ENCODE measurements at regions not wholly inside any gene's neighbourhood (a gene's known extent, or its start where the extent isn't known, plus 50 kb on each side); places are given as distances from the start of the nearest gene placed in this dataset.

DNA sequence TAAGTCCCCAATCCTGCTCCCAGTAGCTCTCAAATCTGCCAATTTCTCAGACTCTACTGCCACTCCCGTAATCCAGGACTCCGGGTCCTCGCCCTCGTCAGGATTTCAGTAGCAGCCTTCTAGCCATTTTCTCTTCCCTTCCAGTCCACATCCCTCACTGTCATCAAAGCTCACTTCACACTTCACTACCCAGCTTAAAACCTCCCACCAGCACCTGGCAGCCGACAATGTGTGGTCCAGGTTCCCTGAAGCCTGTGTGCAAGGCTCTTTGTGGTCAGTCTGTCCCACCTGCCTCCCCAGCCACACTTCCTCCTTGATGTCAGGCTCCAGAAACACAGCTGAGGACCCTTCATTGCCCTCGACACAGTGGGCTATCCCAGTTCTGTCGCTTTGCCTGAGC, 304.5 kb upstream of the ROPN1 start:
- Histone ChIP-seq H4K5ac (ENCODE audit: insufficient read length, low read depth, low read length) (no peak overlapping the region), H2BK12ac (ENCODE audit: low read depth, low read length) (no peak overlapping the region), H3K23me2 (ENCODE audit: low read depth, low read length) (no peaks in the 10 kb centered on the region), H2AFZ (ENCODE audit: low read length) (no peak overlapping the region), H2BK5ac (ENCODE audit: low read depth, low read length) (no peak overlapping the region), H2AK5ac (ENCODE audit: low read depth, low read length) (no peak overlapping the region), H3K79me1 (ENCODE audit: low read depth, low read length) (no peaks in the 10 kb centered on the region), H3K14ac (ENCODE audit: insufficient read length) (no peak overlapping the region), H3K23ac (ENCODE audit: insufficient read length) (no peak overlapping the region), H3K27ac (ENCODE audit: low read depth, low read length) (no peak overlapping the region), H4K8ac (ENCODE audit: extremely low read depth, insufficient read depth, low read length) (no peak overlapping the region), H3K56ac (replicated peaks; ENCODE audit: insufficient read length, low read depth, low read length) (no peak overlapping the region), H3K9me3 (ENCODE audit: insufficient read depth in 2 of 2, low read depth in 1 of 2, low read length in 1 of 2) (no peaks in the 10 kb centered on the region), H2BK120ac (replicated peaks; ENCODE audit: low read depth, low read length) (no peak overlapping the region), H3K4me1 (replicated peaks in 1 of 4; ENCODE audit: control insufficient read depth in 3 of 4, insufficient read depth in 4 of 4, low read length in 3 of 4) (no peaks in the 10 kb centered on the region; a peak in 1 of 7 replicates), H3K9ac (replicated peaks in 1 of 4; ENCODE audit: extremely low read depth in 1 of 4, low read depth in 3 of 4, low read length in 3 of 4) (no peak overlapping the region), H4K20me1 (replicated peaks in 1 of 2; ENCODE audit: control insufficient read depth in 1 of 2, insufficient read depth in 2 of 2, low read length in 2 of 2) (no peaks in the 10 kb centered on the region), H2BK15ac (ENCODE audit: low read length) (no peak overlapping the region), H3K18ac (ENCODE audit: extremely low read depth, low read length) (no peak overlapping the region), H4K91ac (replicated peaks; ENCODE audit: insufficient read length, low read length) (no peak overlapping the region), H3K79me2 (ENCODE audit: control insufficient read depth in 1 of 2, insufficient read depth in 2 of 2, low read length in 2 of 2) (no peaks in the 10 kb centered on the region), H3K36me3 (ENCODE audit: control insufficient read depth in 2 of 4, insufficient read depth in 4 of 4, low read length in 3 of 4) (no peaks in the 10 kb centered on the region), H3K27me3 (replicated peaks in 1 of 4; ENCODE audit: control insufficient read depth in 3 of 4, extremely low read depth in 1 of 4, insufficient read depth in 3 of 4, low read length in 3 of 4) (no peaks in the 10 kb centered on the region), H3K4me2 (ENCODE audit: insufficient read depth in 1 of 2, low read depth in 2 of 2, low read length in 2 of 2) (no peak overlapping the region), H3K4me3 (ENCODE audit: extremely low read depth in 1 of 4, insufficient read depth in 2 of 4, low read depth in 3 of 4, low read length in 4 of 4) (no peak overlapping the region), H2BK20ac (ENCODE audit: low read length) (no peak overlapping the region), H3K4ac (replicated peaks; ENCODE audit: insufficient read length, low read depth, low read length) (no peak overlapping the region)
- ChIA-PET CTCF (ENCODE audit: partially characterized antibody) (interaction anchor here (0.6 to 3.3 kb wide), 5 partner anchors 12 to 280 kb away, joined by 3 to 12 read pairs (median 4); no protein-coding TSS in a partner anchor), POLR2A (ENCODE audit: partially characterized antibody) (no interaction called here)
- FAIRE-seq (no peak), DNase-seq (ENCODE audit: low read depth in 1 of 2, low spot score in 2 of 2) (no peak)
- 96% methylated on average over 7 of the region's 7 CpGs; no CpG with 5 or more reads in 1 of the 2 experiments for WGBS, 2 experiments (ENCODE audit: extremely low coverage in 1 of 2, insufficient coverage in 1 of 2, insufficient read length in 1 of 2, insufficient replicate concordance in 2 of 2, low coverage in 1 of 2, low lambda C conversion rate in 2 of 2, missing lambda C conversion rate in 1 of 2)
- TF ChIP-seq EZH2 (IDR thresholded peaks at IDR 0.05; ENCODE audit: low read depth, low read length, severe bottlenecking) (no peak), KDM1A (IDR thresholded peaks at IDR 0.05; ENCODE audit: borderline replicate concordance, low read length) (no peak), CEBPB (IDR thresholded peaks at IDR 0.05; ENCODE audit: low read depth, low read length) (no peak)
